ENCODE measurements at regions not wholly inside any gene's neighbourhood (a gene's known extent, or its start where the extent isn't known, plus 50 kb on each side); places are given as distances from the start of the nearest gene placed in this dataset.

GRCh38 chr3:159200176-159200575, 398.3 kb downstream of the MFSD1 start:
- no peak for TF ChIP-seq CTCF (IDR thresholded peaks at IDR 0.05; ENCODE audit: low read depth, low read length)
- no peak overlapping the region for H3K4me3 ChIP-seq (ENCODE audit: low read depth, low read length)

- no peak overlapping the region for H3K4me3 ChIP-seq (ENCODE audit: low read depth, low read length)
- no peak for TF ChIP-seq CTCF (IDR thresholded peaks at IDR 0.05; ENCODE audit: low read depth, low read length)
Observed at GRCh38 chr3:159208050-159208449, 406.2 kb downstream of the MFSD1 start.

GRCh38 chr3:159209459-159209858, 407.6 kb downstream of the MFSD1 start:
- no peak overlapping the region for H3K4me3 ChIP-seq (ENCODE audit: low read depth, low read length)
- TF ChIP-seq CTCF (IDR thresholded peaks at IDR 0.05; ENCODE audit: low read depth, low read length), result no peak

- no peak for TF ChIP-seq CTCF (IDR thresholded peaks at IDR 0.05; ENCODE audit: low read depth, low read length)
- no peak overlapping the region for H3K4me3 ChIP-seq (ENCODE audit: low read depth, low read length)
Observed at GRCh38 chr3:159210336-159210735, 408.5 kb downstream of the MFSD1 start.

- H3K4me3 ChIP-seq (ENCODE audit: low read depth, low read length), result no peak overlapping the region
- TF ChIP-seq CTCF (IDR thresholded peaks at IDR 0.05; ENCODE audit: low read depth, low read length), result no peak
Observed at GRCh38 chr3:159216311-159216710, 414.5 kb downstream of the MFSD1 start.

GRCh38 chr3:159219231-159219630, 417.4 kb downstream of the MFSD1 start:
- TF ChIP-seq CTCF (IDR thresholded peaks at IDR 0.05; ENCODE audit: low read depth, low read length), result no peak
- no peak overlapping the region for H3K4me3 ChIP-seq (ENCODE audit: low read depth, low read length)

GRCh38 chr3:159221335-159221734, 419.5 kb downstream of the MFSD1 start:
- no peak overlapping the region for H3K4me3 ChIP-seq (ENCODE audit: low read depth, low read length)
- TF ChIP-seq CTCF (IDR thresholded peaks at IDR 0.05; ENCODE audit: low read depth, low read length), result no peak

Data from WI38 (cell line).